SK-N-SH (cell line): ENCODE measurements at regions not wholly inside any gene's neighbourhood (a gene's known extent, or its start where the extent isn't known, plus 50 kb on each side); places are given as distances from the start of the nearest gene placed in this dataset.

ENCODE experiments used
- EP300 ChIP-seq, 2 experiments: IDR thresholded peaks; 2 replicates each; pipeline versions ENCODE4 v1.4.0 to v1.6.1; 2012; ENCODE audit warnings: borderline replicate concordance in 1 of 2, low read depth in 1 of 2, low read length in 1 of 2
- MEF2A ChIP-seq: IDR thresholded peaks from 2 replicates; pipeline ENCODE4 v1.4.0; 2012; ENCODE audit warnings: low read depth, borderline replicate concordance
- MXI1 ChIP-seq: IDR thresholded peaks from 2 replicates; pipeline ENCODE4 v1.6.1; 2012; ENCODE audit warnings: mild to moderate bottlenecking, low read depth, low read length, improper control_type of control experiment
- NFIC ChIP-seq: IDR thresholded peaks from 2 replicates; pipeline ENCODE4 v1.4.0; 2012; ENCODE audit warnings: borderline replicate concordance
- RAD21 ChIP-seq: IDR thresholded peaks from 2 replicates; pipeline ENCODE4 v1.6.1; 2012; ENCODE audit warnings: mild to moderate bottlenecking, low read length
- RCOR1 ChIP-seq: fragments of 150-350 bp; IDR thresholded peaks from 2 replicates; pipeline ENCODE4 v1.6.1; 2017; ENCODE audit warnings: antibody characterized with exemption, low read length
- SIN3A ChIP-seq: IDR thresholded peaks from 2 replicates; pipeline ENCODE4 v1.6.1; 2012; ENCODE audit warnings: low read depth, mild to moderate bottlenecking, low read length, moderate library complexity, borderline replicate concordance
- TF ChIP-seq, protein P1 (sequence below): fragments of 200-600 bp; sonication (generic); IDR thresholded peaks from 2 replicates; pipeline ENCODE4 v1.6.1; 2017; ENCODE audit warnings: antibody characterized with exemption, mild to moderate bottlenecking, moderate library complexity
- TF ChIP-seq, protein P2 (sequence below): fragments of 150-350 bp; IDR thresholded peaks from 2 replicates; pipeline ENCODE4 v1.6.1; 2016; ENCODE audit warnings: mild to moderate bottlenecking, low read depth, low read length

DNA sequence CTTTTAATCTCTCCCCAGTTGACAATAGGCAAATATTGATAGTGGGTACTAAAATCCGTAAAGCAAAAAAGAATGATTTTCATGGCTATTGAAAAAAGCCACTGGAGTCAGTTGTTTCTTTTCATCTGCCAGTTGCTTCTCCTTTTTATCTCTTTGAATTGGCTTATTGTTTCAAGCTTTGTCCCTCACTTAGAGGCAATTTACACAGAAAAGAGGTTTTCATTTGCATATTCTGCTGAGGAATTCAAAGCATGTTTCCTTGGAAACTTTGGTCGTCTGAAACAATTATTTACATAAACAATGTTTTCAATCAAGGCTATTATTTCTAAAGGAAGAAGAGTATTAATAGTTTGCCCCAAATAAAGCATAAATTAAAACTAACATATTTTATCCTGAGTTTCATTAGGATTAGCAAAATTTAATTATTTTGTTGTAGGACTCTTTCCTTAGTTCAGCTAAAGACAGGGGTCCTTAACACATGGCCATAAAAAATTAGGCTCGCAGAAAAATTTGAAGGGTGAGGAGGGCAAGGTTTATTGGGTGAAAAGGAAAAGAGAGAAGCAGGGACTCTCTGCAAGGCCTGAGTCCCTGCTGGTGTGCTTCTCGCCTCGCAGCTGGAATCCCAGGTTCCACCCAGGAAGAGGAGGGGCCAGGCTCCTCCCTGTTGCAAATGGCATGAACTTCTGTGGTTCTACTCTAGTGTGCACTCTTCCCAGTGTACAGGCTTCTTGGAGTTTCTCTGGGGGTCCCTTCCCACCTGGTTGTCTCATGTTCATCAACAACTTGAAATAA is 138.8 kb upstream of the LAMA2 start:
- TF ChIP-seq, protein P1, sequence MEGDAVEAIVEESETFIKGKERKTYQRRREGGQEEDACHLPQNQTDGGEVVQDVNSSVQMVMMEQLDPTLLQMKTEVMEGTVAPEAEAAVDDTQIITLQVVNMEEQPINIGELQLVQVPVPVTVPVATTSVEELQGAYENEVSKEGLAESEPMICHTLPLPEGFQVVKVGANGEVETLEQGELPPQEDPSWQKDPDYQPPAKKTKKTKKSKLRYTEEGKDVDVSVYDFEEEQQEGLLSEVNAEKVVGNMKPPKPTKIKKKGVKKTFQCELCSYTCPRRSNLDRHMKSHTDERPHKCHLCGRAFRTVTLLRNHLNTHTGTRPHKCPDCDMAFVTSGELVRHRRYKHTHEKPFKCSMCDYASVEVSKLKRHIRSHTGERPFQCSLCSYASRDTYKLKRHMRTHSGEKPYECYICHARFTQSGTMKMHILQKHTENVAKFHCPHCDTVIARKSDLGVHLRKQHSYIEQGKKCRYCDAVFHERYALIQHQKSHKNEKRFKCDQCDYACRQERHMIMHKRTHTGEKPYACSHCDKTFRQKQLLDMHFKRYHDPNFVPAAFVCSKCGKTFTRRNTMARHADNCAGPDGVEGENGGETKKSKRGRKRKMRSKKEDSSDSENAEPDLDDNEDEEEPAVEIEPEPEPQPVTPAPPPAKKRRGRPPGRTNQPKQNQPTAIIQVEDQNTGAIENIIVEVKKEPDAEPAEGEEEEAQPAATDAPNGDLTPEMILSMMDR: no peak
- TF ChIP-seq RCOR1 (no peak), MXI1 (no peak), SIN3A (no peak), EP300 (IDR thresholded peaks at IDR 0.05; ENCODE audit: borderline replicate concordance in 1 of 2, low read depth in 1 of 2, low read length in 1 of 2) (no peak), MEF2A (no peak), RAD21 (no peak), NFIC (no peak)
- TF ChIP-seq, protein P2, sequence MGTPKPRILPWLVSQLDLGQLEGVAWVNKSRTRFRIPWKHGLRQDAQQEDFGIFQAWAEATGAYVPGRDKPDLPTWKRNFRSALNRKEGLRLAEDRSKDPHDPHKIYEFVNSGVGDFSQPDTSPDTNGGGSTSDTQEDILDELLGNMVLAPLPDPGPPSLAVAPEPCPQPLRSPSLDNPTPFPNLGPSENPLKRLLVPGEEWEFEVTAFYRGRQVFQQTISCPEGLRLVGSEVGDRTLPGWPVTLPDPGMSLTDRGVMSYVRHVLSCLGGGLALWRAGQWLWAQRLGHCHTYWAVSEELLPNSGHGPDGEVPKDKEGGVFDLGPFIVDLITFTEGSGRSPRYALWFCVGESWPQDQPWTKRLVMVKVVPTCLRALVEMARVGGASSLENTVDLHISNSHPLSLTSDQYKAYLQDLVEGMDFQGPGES: no peak
